ENCODE measurements at regions not wholly inside any gene's neighbourhood (a gene's known extent, or its start where the extent isn't known, plus 50 kb on each side); places are given as distances from the start of the nearest gene placed in this dataset.
"Not testable (repeated sequence)": the region's sequence is repeated elsewhere in the genome, so short reads cannot be mapped to it uniquely, and the experiment has no call there.

GRCh38 chr7:113263749-113264148, 145.4 kb upstream of the SMIM30 start:
- no peak for ATAC-seq
- TF ChIP-seq ESRRG (CRISPR knock-in tag; IDR thresholded peaks at IDR 0.05) (no peak), ZC3H10 (CRISPR knock-in tag; IDR thresholded peaks at IDR 0.05) (no peak), TSHZ2 (CRISPR knock-in tag; IDR thresholded peaks at IDR 0.05) (no peak), ZFP3 (CRISPR knock-in tag; IDR thresholded peaks at IDR 0.05) (no peak), SNAI2 (CRISPR knock-in tag; IDR thresholded peaks at IDR 0.05) (no peak), PATZ1 (CRISPR knock-in tag; IDR thresholded peaks at IDR 0.05; ENCODE audit: borderline replicate concordance) (no peak), ZNF565 (CRISPR knock-in tag; conservative IDR thresholded peaks at IDR 0.05; ENCODE audit: low read depth) (no peak), ISL1 (CRISPR knock-in tag; IDR thresholded peaks at IDR 0.05) (no peak), TOX (CRISPR knock-in tag; IDR thresholded peaks at IDR 0.05; ENCODE audit: borderline replicate concordance) (no peak), PPARA (CRISPR knock-in tag; IDR thresholded peaks at IDR 0.05; ENCODE audit: borderline replicate concordance) (no peak), RARB (CRISPR knock-in tag; IDR thresholded peaks at IDR 0.05) (no peak), BACH2 (CRISPR knock-in tag; IDR thresholded peaks at IDR 0.05; ENCODE audit: borderline replicate concordance) (no peak), OSR1 (CRISPR knock-in tag; IDR thresholded peaks at IDR 0.05) (no peak), POU6F1 (CRISPR knock-in tag; IDR thresholded peaks at IDR 0.05; ENCODE audit: borderline replicate concordance, low read depth) (no peak), CSDC2 (CRISPR knock-in tag; IDR thresholded peaks at IDR 0.05) (no peak), ZNF8 (CRISPR knock-in tag; IDR thresholded peaks at IDR 0.05) (no peak), ZFP30 (CRISPR knock-in tag; IDR thresholded peaks at IDR 0.05) (no peak), TCF4 (CRISPR knock-in tag; IDR thresholded peaks at IDR 0.05; ENCODE audit: borderline replicate concordance) (no peak), CREB5 (CRISPR knock-in tag; IDR thresholded peaks at IDR 0.05; ENCODE audit: low read depth) (no peak)

GRCh38 chr7:113263215-113263742, 144.9 kb upstream of the SMIM30 start:
- not testable (repeated sequence) for ATAC-seq

GRCh38 chr7:113256883-113257531, 138.7 kb upstream of the SMIM30 start:
- ATAC-seq, result peak; percentile 57
- TF ChIP-seq ZC3H10 (CRISPR knock-in tag; IDR thresholded peaks at IDR 0.05), result no peak
- no peak for TF ChIP-seq ZFP30 (CRISPR knock-in tag; IDR thresholded peaks at IDR 0.05)
- no peak for TF ChIP-seq TSHZ2 (CRISPR knock-in tag; IDR thresholded peaks at IDR 0.05)
- no peak for TF ChIP-seq OSR1 (CRISPR knock-in tag; IDR thresholded peaks at IDR 0.05)
- no peak for TF ChIP-seq RARB (CRISPR knock-in tag; IDR thresholded peaks at IDR 0.05)
- TF ChIP-seq CSRNP3 (CRISPR knock-in tag; IDR thresholded peaks at IDR 0.05), result no peak
- no peak for TF ChIP-seq ARNTL (CRISPR knock-in tag; IDR thresholded peaks at IDR 0.05; ENCODE audit: borderline replicate concordance, low read depth)
- no peak for TF ChIP-seq SNAI2 (CRISPR knock-in tag; IDR thresholded peaks at IDR 0.05)
- TF ChIP-seq ZNF565 (CRISPR knock-in tag; conservative IDR thresholded peaks at IDR 0.05; ENCODE audit: low read depth), result no peak
- no peak for TF ChIP-seq PATZ1 (CRISPR knock-in tag; IDR thresholded peaks at IDR 0.05; ENCODE audit: borderline replicate concordance)
- TF ChIP-seq TCF4 (CRISPR knock-in tag; IDR thresholded peaks at IDR 0.05; ENCODE audit: borderline replicate concordance), result no peak
- TF ChIP-seq TOX (CRISPR knock-in tag; IDR thresholded peaks at IDR 0.05; ENCODE audit: borderline replicate concordance), result no peak
- TF ChIP-seq ZFP3 (CRISPR knock-in tag; IDR thresholded peaks at IDR 0.05), result no peak
- no peak for TF ChIP-seq ZNF8 (CRISPR knock-in tag; IDR thresholded peaks at IDR 0.05)
- TF ChIP-seq CSDC2 (CRISPR knock-in tag; IDR thresholded peaks at IDR 0.05), result no peak
- no peak for TF ChIP-seq ZNF70 (CRISPR knock-in tag; IDR thresholded peaks at IDR 0.05)
- no peak for TF ChIP-seq ISL1 (CRISPR knock-in tag; IDR thresholded peaks at IDR 0.05)
- TF ChIP-seq PPARA (CRISPR knock-in tag; IDR thresholded peaks at IDR 0.05; ENCODE audit: borderline replicate concordance), result no peak
